ENCODE measurements at regions not wholly inside any gene's neighbourhood (a gene's known extent, or its start where the extent isn't known, plus 50 kb on each side); places are given as distances from the start of the nearest gene placed in this dataset.

DNA sequence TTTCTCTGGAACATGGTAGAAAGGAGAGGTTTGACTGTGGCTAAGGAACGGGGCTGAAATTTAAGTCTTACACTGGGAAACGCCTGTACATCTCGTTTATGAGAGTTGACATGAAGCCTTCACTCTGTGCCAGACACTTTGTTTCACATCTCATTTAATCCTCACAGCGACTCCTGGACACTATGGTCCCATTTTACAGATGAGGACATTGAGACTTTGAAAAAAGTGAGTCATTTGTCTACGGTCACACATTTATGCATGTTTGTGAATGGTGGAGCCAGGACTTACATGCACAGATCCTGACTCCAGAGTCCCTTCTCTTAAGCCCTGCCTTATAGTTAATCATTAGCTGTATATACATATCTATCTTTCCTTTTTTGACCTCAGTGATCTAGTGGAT is 318.4 kb upstream of the EEF2KMT start:
- no peak for TF ChIP-seq CTCF (IDR thresholded peaks at IDR 0.05)
- TF ChIP-seq POLR2A (IDR thresholded peaks at IDR 0.05): no peak
- intact Hi-C loops (cut with DNase I): no loop called here
- WGBS, 4 donors: 51 to 56% (median 54%) methylated on average over 5 of the region's 5 CpGs
- no peak for DNase-seq
- Histone ChIP-seq H3K9me3 (peaks cover 0 to 7% (median 0%) of the 10 kb centered on the region in 12 donors), H3K4me3 (no peak overlapping the region), H3K4me1 (no peaks in the 10 kb centered on the region), H3K27ac (no peak overlapping the region), H3K27me3 (peaks cover 0 to 11% (median 0%) of the 10 kb centered on the region in 9 donors), H3K36me3 (no peaks in the 10 kb centered on the region)
- ATAC-seq: no peak

DNA sequence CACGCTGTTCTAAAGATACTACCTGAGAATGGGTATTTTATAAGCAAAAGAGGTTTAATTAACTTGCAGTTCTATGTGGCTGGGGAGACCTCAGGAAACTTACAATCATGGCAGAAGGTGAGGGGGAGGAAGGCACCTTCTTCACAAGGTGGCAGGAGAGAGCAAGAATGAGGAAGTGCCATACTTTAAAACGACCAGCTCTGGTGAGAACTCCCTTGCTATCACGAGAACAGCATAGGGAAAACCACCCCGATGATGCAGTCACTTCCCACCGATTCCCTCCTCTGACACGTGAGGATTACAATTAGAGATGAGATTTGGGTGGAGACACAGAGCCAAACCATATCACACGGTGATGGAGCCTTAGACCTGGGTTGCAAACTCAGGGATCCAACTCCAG is 317.5 kb upstream of the EEF2KMT start:
- H3K27ac ChIP-seq: no peak overlapping the region
- no peak for TF ChIP-seq CTCF (IDR thresholded peaks at IDR 0.05)
- TF ChIP-seq POLR2A (IDR thresholded peaks at IDR 0.05): no peak
- no peak for ATAC-seq

DNA sequence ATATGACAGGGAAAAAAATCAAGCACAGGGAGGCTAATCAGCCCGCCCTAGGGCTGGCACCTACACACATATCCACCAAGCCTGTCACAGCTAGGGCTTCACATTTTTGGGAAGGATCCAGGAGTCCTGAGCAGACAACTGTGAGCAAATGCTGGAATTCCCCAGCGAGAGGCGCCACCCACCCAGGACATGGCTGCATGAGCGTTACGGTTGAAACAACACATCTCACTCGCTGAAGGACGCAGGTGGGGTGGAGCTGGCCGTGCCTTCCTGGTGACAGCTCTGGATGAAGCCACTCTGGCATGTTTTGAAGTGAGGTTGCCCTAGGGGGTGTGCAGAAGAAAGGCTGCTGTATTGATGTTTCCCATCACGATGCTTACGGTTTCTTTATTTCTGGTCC is 315.1 kb upstream of the EEF2KMT start:
- TF ChIP-seq POLR2A (IDR thresholded peaks at IDR 0.05) (no peak), CTCF (IDR thresholded peaks at IDR 0.05) (no peak)
- no peaks in the 10 kb centered on the region for H3K4me1 ChIP-seq
- peaks cover 0 to 10% (median 0%) of the 10 kb centered on the region in 12 donors for H3K9me3 ChIP-seq
- 29 to 33% (median 31%) methylated on average over 10 of the region's 10 CpGs for WGBS, 4 donors
- H3K27ac ChIP-seq: no peak overlapping the region
- H3K36me3 ChIP-seq: no peaks in the 10 kb centered on the region
- H3K4me3 ChIP-seq: no peak overlapping the region
- intact Hi-C loops (cut with DNase I): no loop called here
- ATAC-seq (no peak), DNase-seq (no peak)
- peaks cover 0 to 11% (median 0%) of the 10 kb centered on the region in 9 donors for H3K27me3 ChIP-seq

More for the DNA sequence above, 317.5 kb upstream of the EEF2KMT start:
- no peak overlapping the region for H3K4me3 ChIP-seq
- peaks cover 0 to 10% (median 0%) of the 10 kb centered on the region in 12 donors for H3K9me3 ChIP-seq
- no peaks in the 10 kb centered on the region for H3K4me1 ChIP-seq
- intact Hi-C loops (cut with DNase I): no loop called here
- H3K36me3 ChIP-seq: no peaks in the 10 kb centered on the region
- WGBS, 4 donors: 26 to 39% (median 33%) methylated on average over 7 of the region's 7 CpGs
- peaks cover 0 to 11% (median 0%) of the 10 kb centered on the region in 9 donors for H3K27me3 ChIP-seq
- DNase-seq: no peak

- TF ChIP-seq POLR2A (IDR thresholded peaks at IDR 0.05): no peak
- TF ChIP-seq CTCF (IDR thresholded peaks at IDR 0.05): no peak
- peaks cover 0 to 21% (median 0%) of the 10 kb centered on the region in 9 donors for H3K27me3 ChIP-seq
- H3K4me1 ChIP-seq: no peaks in the 10 kb centered on the region
- WGBS, 4 donors: 67 to 73% (median 70%) methylated on average over 6 of the region's 6 CpGs
- no peaks in the 10 kb centered on the region for H3K36me3 ChIP-seq
- DNase-seq: no peak
- peak in 1 of 4 donors; percentile 52 for ATAC-seq
- intact Hi-C loops (cut with DNase I): no loop called here
- no peak overlapping the region for H3K4me3 ChIP-seq
- H3K9me3 ChIP-seq: no peaks in the 10 kb centered on the region
- no peak overlapping the region for H3K27ac ChIP-seq
Measured at GRCh38 chr16:5398203-5398602, 300.6 kb upstream of the EEF2KMT start.

Data from heart left ventricle (tissue), 16 donors.